Astrocyte of the spinal cord (primary cell): ENCODE measurements at regions not wholly inside any gene's neighbourhood (a gene's known extent, or its start where the extent isn't known, plus 50 kb on each side); places are given as distances from the start of the nearest gene placed in this dataset.
A peak's percentile ranks its signal among the peaks of the same experiment; 100 is the strongest.

ENCODE experiments used
- DNase-seq: peaks from one replicate; pipeline ENCODE4 v3.0.0; 2011; ENCODE audit warnings: low read depth, low spot score
- H3K4me3 ChIP-seq: 2 replicates; pipeline ENCODE4 v1.5.1; 2011; ENCODE audit warnings: low read depth, mild to moderate bottlenecking, low read length, moderate library complexity
- in situ Hi-C: cut with HindIII; loops from 2 replicates; pipeline ENCODE4 v1.10.0; 2017; ENCODE audit warnings: low sequenced_read_pairs
- TF ChIP-seq, protein P1 (sequence below): IDR thresholded peaks from 2 replicates; pipeline ENCODE4 v1.5.1; 2012; ENCODE audit warnings: low read depth, mild to moderate bottlenecking, low read length, inconsistent platforms

DNA sequence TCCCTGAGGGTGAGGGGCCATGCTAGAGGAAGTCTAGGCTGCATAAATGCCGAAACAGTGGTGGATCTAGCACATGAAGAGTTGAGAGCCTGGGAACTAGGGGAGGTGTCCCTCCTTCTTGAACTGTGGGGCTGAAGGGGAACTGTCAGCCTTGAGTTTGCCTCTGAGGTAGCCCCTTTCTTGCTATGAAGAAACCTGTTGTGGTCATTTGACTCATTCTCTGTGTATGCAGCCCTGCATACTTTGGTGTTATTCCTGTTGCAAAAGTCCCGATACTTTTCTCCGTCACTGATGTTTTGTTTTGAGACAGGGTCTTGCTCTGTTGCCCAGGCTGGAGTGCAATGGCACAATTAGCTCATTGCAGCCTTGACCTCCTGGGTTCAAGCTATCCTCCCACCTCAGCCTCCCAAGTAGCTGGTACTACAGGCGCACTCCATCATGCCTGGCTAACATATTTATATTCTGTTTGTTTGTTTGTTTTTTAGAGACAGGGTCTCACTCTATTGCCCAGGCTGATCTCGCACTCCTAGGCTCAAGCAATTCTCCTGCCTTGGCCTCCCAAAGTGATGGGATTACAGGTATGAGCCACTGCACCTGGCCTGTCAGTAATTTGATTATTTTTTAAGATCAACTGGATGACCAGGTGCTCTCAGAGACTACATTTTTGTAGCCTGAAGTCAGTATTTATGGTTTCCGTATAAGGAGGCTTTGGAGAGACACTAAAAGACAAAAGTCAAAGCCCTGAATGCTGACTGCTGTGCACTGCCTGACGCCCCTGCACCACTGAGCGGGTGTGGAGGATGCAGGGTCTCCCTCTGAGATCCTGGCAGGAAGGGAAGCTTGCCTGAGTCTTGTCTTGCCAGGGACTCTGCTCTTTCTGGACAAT is 86.2 kb upstream of the KCNK12 start:
- in situ Hi-C loops, result no loop called here
- no peak for DNase-seq
- TF ChIP-seq, protein P1, sequence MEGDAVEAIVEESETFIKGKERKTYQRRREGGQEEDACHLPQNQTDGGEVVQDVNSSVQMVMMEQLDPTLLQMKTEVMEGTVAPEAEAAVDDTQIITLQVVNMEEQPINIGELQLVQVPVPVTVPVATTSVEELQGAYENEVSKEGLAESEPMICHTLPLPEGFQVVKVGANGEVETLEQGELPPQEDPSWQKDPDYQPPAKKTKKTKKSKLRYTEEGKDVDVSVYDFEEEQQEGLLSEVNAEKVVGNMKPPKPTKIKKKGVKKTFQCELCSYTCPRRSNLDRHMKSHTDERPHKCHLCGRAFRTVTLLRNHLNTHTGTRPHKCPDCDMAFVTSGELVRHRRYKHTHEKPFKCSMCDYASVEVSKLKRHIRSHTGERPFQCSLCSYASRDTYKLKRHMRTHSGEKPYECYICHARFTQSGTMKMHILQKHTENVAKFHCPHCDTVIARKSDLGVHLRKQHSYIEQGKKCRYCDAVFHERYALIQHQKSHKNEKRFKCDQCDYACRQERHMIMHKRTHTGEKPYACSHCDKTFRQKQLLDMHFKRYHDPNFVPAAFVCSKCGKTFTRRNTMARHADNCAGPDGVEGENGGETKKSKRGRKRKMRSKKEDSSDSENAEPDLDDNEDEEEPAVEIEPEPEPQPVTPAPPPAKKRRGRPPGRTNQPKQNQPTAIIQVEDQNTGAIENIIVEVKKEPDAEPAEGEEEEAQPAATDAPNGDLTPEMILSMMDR, result no peak
- no peak overlapping the region for H3K4me3 ChIP-seq

DNA sequence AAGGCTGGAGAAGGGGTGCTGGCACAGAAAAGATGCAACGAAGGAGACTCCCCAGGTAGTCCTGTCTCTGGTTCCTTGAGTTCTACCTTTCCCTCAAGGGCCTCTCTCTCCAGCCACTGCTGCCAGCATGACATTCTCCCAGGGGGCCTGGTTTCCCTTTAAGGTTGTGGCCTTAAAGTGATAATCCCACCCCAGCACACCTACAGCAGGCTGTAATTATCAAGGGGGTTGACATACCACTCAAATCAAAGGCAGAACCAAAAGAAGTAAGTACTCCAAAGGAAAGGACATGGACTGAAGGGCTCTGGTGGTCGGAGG is 84.7 kb upstream of the KCNK12 start:
- no peak for DNase-seq
- H3K4me3 ChIP-seq, result no peak overlapping the region
- in situ Hi-C loops, result no loop called here
- TF ChIP-seq, protein P1, result no peak

DNA sequence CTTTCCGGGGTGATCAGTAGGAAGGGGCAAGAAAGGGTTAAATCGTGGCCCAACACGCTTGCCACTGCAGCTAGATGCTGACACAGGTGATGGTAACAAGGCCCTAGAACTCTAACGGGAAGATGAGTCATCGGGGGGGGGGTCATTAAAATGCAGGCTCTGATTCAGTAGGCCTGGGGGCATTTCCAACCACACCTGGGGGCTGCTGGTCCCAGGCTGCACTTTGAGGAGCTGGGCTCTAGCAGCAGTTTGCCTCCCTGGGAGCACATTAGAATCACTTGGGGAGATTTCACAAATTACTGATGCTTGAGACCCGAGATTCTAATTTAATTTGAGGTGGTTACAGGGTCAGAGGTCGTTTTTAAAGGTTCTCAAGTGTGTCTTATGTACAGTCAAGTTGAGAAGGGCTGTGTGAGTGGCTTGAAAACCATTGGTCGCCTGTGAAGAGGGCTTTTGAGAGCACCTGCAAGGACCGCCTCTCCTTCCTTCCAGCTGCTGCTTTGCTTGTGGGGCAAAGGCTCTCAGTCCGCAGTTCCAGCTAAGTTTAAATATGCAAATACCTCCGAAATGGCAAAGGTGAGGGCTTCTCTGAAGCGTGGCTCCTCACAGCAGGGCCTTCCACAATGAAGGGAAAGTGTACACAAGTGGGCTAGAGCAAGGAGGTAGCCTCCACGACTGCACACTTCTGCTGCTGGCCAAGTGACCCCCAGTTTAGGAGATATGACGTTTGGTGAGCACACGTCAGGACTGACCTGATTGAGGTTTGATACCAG is 84.2 kb upstream of the KCNK12 start:
- no peak overlapping the region for H3K4me3 ChIP-seq
- TF ChIP-seq, protein P1, result no peak
- in situ Hi-C loops, result no loop called here
- DNase-seq, result no peak

DNA sequence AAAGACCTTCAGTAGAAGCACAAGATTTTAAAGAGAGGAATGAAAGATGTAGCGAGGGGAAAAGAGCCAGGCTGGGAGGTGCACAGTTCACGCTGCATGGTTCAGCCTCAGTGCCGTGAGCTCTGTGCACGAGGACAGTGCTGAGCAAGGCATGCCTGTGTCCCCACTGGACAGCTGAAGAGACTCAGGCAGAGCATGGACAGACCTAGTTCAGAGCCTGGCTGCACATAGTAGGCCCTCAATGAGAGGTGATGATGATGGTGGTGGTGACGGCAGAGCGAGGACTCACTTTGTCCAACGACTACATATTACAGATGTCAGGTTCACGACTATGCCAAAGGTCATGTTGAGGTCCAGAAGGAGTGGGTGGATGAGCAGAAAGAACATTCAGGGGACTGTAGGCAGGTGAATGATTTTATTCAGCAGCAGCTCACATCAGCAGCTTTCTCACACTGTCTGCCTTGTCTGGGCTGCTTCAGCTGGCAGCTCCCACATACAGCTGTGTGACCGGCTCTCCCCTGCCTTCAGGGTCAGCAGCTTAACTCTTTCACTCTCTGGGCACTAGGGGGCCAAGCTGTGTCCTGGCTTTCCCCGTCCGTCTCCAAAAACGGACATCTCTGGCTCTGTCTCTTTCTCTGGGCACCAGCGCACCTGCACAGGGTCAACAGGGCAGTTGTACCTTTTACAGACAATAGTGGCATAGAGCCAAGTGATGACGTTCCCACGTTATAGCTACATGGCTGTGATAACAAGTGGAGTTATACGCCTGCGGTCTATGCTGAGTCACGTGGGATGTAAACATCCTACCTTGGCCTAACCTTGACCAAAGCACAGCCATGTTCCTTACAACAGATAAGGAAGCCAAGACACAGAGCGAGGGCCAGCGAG is 83.4 kb upstream of the KCNK12 start:
- TF ChIP-seq, protein P1, result peak; percentile 52
- H3K4me3 ChIP-seq, result no peak overlapping the region
- no peak for DNase-seq
- in situ Hi-C loops, result no loop called here

DNA sequence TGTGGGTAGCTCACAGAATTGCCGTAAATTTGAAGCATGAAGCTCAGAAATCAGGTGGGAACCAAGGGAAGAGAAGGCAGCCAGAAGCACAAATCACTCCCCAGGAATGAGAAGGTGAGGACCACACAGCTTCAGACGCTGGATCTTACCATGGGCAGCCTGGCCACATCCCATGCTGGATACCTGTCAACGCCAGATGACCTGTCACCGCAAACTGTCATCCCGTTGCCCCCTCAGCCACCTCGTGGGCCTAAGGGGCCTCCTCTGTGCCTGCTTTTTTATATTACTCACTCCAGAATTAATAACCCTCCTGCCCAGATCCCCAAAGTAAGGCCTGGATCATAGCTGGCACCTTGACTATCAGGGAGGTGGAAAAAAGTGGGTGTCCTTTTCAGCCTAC is 82.3 kb upstream of the KCNK12 start:
- TF ChIP-seq, protein P1, result no peak
- no peak for DNase-seq
- in situ Hi-C loops, result no loop called here
- no peak overlapping the region for H3K4me3 ChIP-seq

DNA sequence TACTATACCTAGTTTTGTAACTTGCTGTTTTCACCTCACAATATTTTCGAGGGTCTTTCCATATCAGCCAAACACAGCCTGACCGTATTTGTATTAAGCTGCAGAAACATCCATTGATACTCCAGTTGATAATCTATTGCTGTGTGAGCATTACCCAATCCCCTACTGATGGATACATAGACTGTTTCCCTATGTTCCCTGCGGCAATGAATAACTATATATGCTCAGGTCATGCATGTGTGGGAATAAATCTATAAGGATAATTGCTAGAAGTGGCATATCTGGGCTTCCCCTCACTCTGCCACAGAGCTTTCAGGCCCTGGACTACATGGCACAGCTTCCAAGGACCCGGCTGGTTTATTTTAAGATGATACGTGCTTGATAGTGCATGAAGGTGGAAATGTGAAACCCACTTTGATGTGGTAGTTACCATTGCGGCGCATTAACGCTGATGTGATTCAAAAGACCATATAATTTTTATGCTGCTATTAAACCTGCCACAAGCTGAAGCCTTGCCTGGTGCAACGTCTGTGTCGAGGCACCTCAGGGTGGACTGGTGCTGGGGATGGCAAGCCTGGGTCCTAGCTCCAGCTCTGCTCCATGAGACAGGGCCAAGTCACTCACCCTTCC is 81.4 kb upstream of the KCNK12 start:
- no peak overlapping the region for H3K4me3 ChIP-seq
- TF ChIP-seq, protein P1, result no peak
- in situ Hi-C loops, result no loop called here
- no peak for DNase-seq
